Endothelial cell (in vitro differentiated cells): ENCODE measurements at regions not wholly inside any gene's neighbourhood (a gene's known extent, or its start where the extent isn't known, plus 50 kb on each side); places are given as distances from the start of the nearest gene placed in this dataset.

Source experiments
- DNase-seq: peaks from one replicate; pipeline ENCODE4 v3.0.0; 2021; ENCODE audit warnings: low spot score
- H3K27ac Mint-ChIP-seq: one replicate; pipeline ENCODE4 v1.8.0; 2021; ENCODE audit warnings: mixed read lengths, inconsistent platforms; ENCODE audit not compliant: unreplicated experiment
- H3K27me3 Mint-ChIP-seq: one replicate; pipeline ENCODE4 v1.8.0; 2021; ENCODE audit warnings: mild to moderate bottlenecking, moderate library complexity, mixed read lengths, inconsistent platforms; ENCODE audit not compliant: unreplicated experiment
- H3K36me3 Mint-ChIP-seq: one replicate; pipeline ENCODE4 v1.8.0; 2021; ENCODE audit warnings: mild to moderate bottlenecking, low read depth, mixed read lengths, inconsistent platforms; ENCODE audit not compliant: unreplicated experiment
- H3K4me1 Mint-ChIP-seq: one replicate; pipeline ENCODE4 v1.8.0; 2021; ENCODE audit warnings: mild to moderate bottlenecking, mixed read lengths, inconsistent platforms; ENCODE audit not compliant: unreplicated experiment
- H3K4me3 Mint-ChIP-seq: one replicate; pipeline ENCODE4 v1.8.0; 2021; ENCODE audit warnings: mild to moderate bottlenecking, mixed read lengths, inconsistent platforms; ENCODE audit not compliant: unreplicated experiment
- H3K9me3 Mint-ChIP-seq: one replicate; pipeline ENCODE4 v1.8.0; 2021; ENCODE audit warnings: mixed read lengths, inconsistent platforms; ENCODE audit not compliant: unreplicated experiment
- CTCF ChIP-seq: fragments of 200-600 bp; sonication (generic); IDR thresholded peaks from one replicate; pipeline ENCODE4 v1.5.0; 2021; ENCODE audit warnings: antibody characterized with exemption; ENCODE audit not compliant: unreplicated experiment

- H3K4me1 Mint-ChIP-seq = peaks cover 4% of the 10 kb centered on the region
Observed at GRCh38 chr1:81585371-81585770, 215.4 kb upstream of the ADGRL2 start.

GRCh38 chr1:81584398-81584797 is 216.3 kb upstream of the ADGRL2 start:
- H3K9me3 Mint-ChIP-seq = no peaks in the 10 kb centered on the region
- H3K36me3 Mint-ChIP-seq = no peaks in the 10 kb centered on the region
- DNase-seq = no peak
- H3K4me3 Mint-ChIP-seq = no peak overlapping the region
- no peaks in the 10 kb centered on the region for H3K27me3 Mint-ChIP-seq
- TF ChIP-seq CTCF = no peak
- H3K27ac Mint-ChIP-seq = no peak overlapping the region
- peaks cover 7% of the 10 kb centered on the region for H3K4me1 Mint-ChIP-seq

More at GRCh38 chr1:81585371-81585770, 215.4 kb upstream of the ADGRL2 start:
- H3K27ac Mint-ChIP-seq = no peak overlapping the region
- H3K36me3 Mint-ChIP-seq = no peaks in the 10 kb centered on the region
- no peaks in the 10 kb centered on the region for H3K27me3 Mint-ChIP-seq
- DNase-seq = no peak
- H3K4me3 Mint-ChIP-seq = no peak overlapping the region
- TF ChIP-seq CTCF = no peak
- H3K9me3 Mint-ChIP-seq = no peaks in the 10 kb centered on the region

- no peak for DNase-seq
- peaks cover 9% of the 10 kb centered on the region for H3K4me1 Mint-ChIP-seq
- TF ChIP-seq CTCF = no peak
- H3K4me3 Mint-ChIP-seq = no peak overlapping the region
- H3K27me3 Mint-ChIP-seq = no peaks in the 10 kb centered on the region
- H3K36me3 Mint-ChIP-seq = no peaks in the 10 kb centered on the region
- no peak overlapping the region for H3K27ac Mint-ChIP-seq
- no peaks in the 10 kb centered on the region for H3K9me3 Mint-ChIP-seq
Observed at GRCh38 chr1:81583878-81584277, 216.9 kb upstream of the ADGRL2 start.

- Mint-ChIP-seq H3K9me3 (no peaks in the 10 kb centered on the region), H3K4me3 (no peak overlapping the region), H3K27me3 (no peaks in the 10 kb centered on the region), H3K27ac (no peak overlapping the region), H3K36me3 (no peaks in the 10 kb centered on the region), H3K4me1 (peaks cover 14% of the 10 kb centered on the region)
- no peak for DNase-seq
- TF ChIP-seq CTCF = no peak
Observed at GRCh38 chr1:81582467-81582986, 218.2 kb upstream of the ADGRL2 start.

GRCh38 chr1:81578867-81579266 is 221.9 kb upstream of the ADGRL2 start:
- H3K27ac Mint-ChIP-seq = no peak overlapping the region
- DNase-seq = no peak

More at GRCh38 chr1:81578867-81579266, 221.9 kb upstream of the ADGRL2 start:
- Mint-ChIP-seq H3K36me3 (no peaks in the 10 kb centered on the region), H3K4me3 (no peak overlapping the region), H3K4me1 (peaks cover 14% of the 10 kb centered on the region), H3K27me3 (no peaks in the 10 kb centered on the region), H3K9me3 (no peaks in the 10 kb centered on the region)
- no peak for TF ChIP-seq CTCF
